WTC11 (cell line): ENCODE measurements at regions not wholly inside any gene's neighbourhood (a gene's known extent, or its start where the extent isn't known, plus 50 kb on each side); places are given as distances from the start of the nearest gene placed in this dataset.

Experiments used
- CTCF ChIP-seq: fragments of 200-600 bp; IDR thresholded peaks from 2 replicates; pipeline ENCODE4 v1.8.0; 2022; ENCODE audit warnings: antibody characterized with exemption
- ETV6 ChIP-seq: sonication (generic); formaldehyde crosslinking; IDR thresholded peaks from 2 replicates; pipeline ENCODE4 v1.8.1; 2022; ENCODE audit warnings: mild to moderate bottlenecking, missing genetic modification reagents
- GABPB1 ChIP-seq: sonication (generic); formaldehyde crosslinking; IDR thresholded peaks from 2 replicates; pipeline ENCODE4 v1.8.1; 2023; ENCODE audit warnings: mild to moderate bottlenecking, missing genetic modification reagents
- HMGA2 ChIP-seq: fragments of 250-450 bp; sonication (Bioruptor Pico); IDR thresholded peaks from 2 replicates; pipeline ENCODE4 v1.4.0; 2021; ENCODE audit warnings: mild to moderate bottlenecking, moderate library complexity
- HMGXB4 ChIP-seq: sonication (generic); formaldehyde crosslinking; IDR thresholded peaks from 2 replicates; pipeline ENCODE4 v1.8.1; 2023; ENCODE audit warnings: mild to moderate bottlenecking, moderate library complexity, missing genetic modification reagents
- JUN ChIP-seq: sonication (generic); formaldehyde crosslinking; IDR thresholded peaks from 2 replicates; pipeline ENCODE4 v1.8.0; 2023; ENCODE audit warnings: mild to moderate bottlenecking, missing genetic modification reagents
- NR3C1 ChIP-seq: sonication (generic); formaldehyde crosslinking; conservative IDR thresholded peaks from 2 replicates; pipeline ENCODE4 v1.8.1; 2023; ENCODE audit warnings: low read depth, mild to moderate bottlenecking, missing genetic modification reagents
- TCF7 ChIP-seq: sonication (generic); formaldehyde crosslinking; IDR thresholded peaks from 2 replicates; pipeline ENCODE4 v1.8.0; 2022; ENCODE audit warnings: mild to moderate bottlenecking, low read depth, missing genetic modification reagents, moderate library complexity
- TEAD4 ChIP-seq: sonication (generic); formaldehyde crosslinking; IDR thresholded peaks from 2 replicates; pipeline ENCODE4 v1.8.0; 2022; ENCODE audit warnings: mild to moderate bottlenecking, missing genetic modification reagents
- ZBTB43 ChIP-seq: sonication (generic); formaldehyde crosslinking; IDR thresholded peaks from 2 replicates; pipeline ENCODE4 v1.8.1; 2023; ENCODE audit warnings: mild to moderate bottlenecking, missing genetic modification reagents
- ZNF138 ChIP-seq: sonication (generic); formaldehyde crosslinking; conservative IDR thresholded peaks from 2 replicates; pipeline ENCODE4 v1.8.1; 2022; ENCODE audit warnings: mild to moderate bottlenecking, moderate library complexity, missing genetic modification reagents
- ZNF425 ChIP-seq: fragments of 250-450 bp; sonication (Bioruptor Pico); conservative IDR thresholded peaks from 2 replicates; pipeline ENCODE4 v1.9.0; 2021; ENCODE audit warnings: mild to moderate bottlenecking

GRCh38 chr1:242689378-242689777, 164.9 kb upstream of the PLD5 start:
- TF ChIP-seq GABPB1 (CRISPR knock-in tag) (no peak), CTCF (no peak), ZNF138 (CRISPR knock-in tag) (no peak), JUN (CRISPR knock-in tag) (no peak), ETV6 (CRISPR knock-in tag) (no peak), HMGXB4 (CRISPR knock-in tag) (no peak), TEAD4 (CRISPR knock-in tag) (no peak), HMGA2 (CRISPR knock-in tag) (no peak), ZBTB43 (CRISPR knock-in tag) (no peak), NR3C1 (CRISPR knock-in tag) (no peak), TCF7 (no peak), ZNF425 (CRISPR knock-in tag) (no peak)
